Osteoblast (primary cell): ENCODE measurements at regions not wholly inside any gene's neighbourhood (a gene's known extent, or its start where the extent isn't known, plus 50 kb on each side); places are given as distances from the start of the nearest gene placed in this dataset.
A peak's percentile ranks its signal among the peaks of the same experiment; 100 is the strongest.

Experiments used
- DNase-seq: peaks from one replicate; pipeline ENCODE4 v3.0.0; 2011; ENCODE audit warnings: low spot score, mixed read lengths; ENCODE audit not compliant: insufficient read length; ENCODE audit errors: missing footprints
- H2AFZ ChIP-seq: 2 replicates; pipeline ENCODE4 v1.6.0; 2011; ENCODE audit warnings: mild to moderate bottlenecking, low read length
- H3K27ac ChIP-seq: 2 replicates; pipeline ENCODE4 v1.5.1; 2011; ENCODE audit warnings: mild to moderate bottlenecking, low read depth, low read length, moderate library complexity
- H3K27me3 ChIP-seq: 2 replicates; pipeline ENCODE4 v1.6.0; 2012; ENCODE audit warnings: mild to moderate bottlenecking, control low read depth, inconsistent platforms, low read length, moderate library complexity; ENCODE audit not compliant: insufficient read depth
- H3K36me3 ChIP-seq: 2 replicates; pipeline ENCODE4 v1.5.1; 2011; ENCODE audit warnings: mild to moderate bottlenecking, low read length, control low read depth, moderate library complexity; ENCODE audit not compliant: insufficient read depth
- H3K4me1 ChIP-seq: 2 replicates; pipeline ENCODE4 v1.5.1; 2011; ENCODE audit warnings: mild to moderate bottlenecking, low read length, control low read depth, moderate library complexity; ENCODE audit not compliant: insufficient read depth
- H3K4me2 ChIP-seq: 2 replicates; pipeline ENCODE4 v1.6.0; 2011; ENCODE audit warnings: mild to moderate bottlenecking, low read length; ENCODE audit not compliant: insufficient read depth
- H3K4me3 ChIP-seq: fragments of 200-600 bp; sonication (generic); 3 replicates; pipeline ENCODE4 v1.5.1; 2012; ENCODE audit warnings: mild to moderate bottlenecking, low read length, inconsistent platforms; ENCODE audit not compliant: insufficient read depth
- H3K79me2 ChIP-seq: 2 replicates; pipeline ENCODE4 v1.6.0; 2012; ENCODE audit warnings: mild to moderate bottlenecking, low read length, control low read depth, inconsistent platforms; ENCODE audit not compliant: insufficient read depth
- H3K9me3 ChIP-seq: 2 replicates; pipeline ENCODE4 v1.5.1; 2011; ENCODE audit warnings: low read depth, low read length, control low read depth
- H4K20me1 ChIP-seq: 2 replicates; pipeline ENCODE4 v1.6.0; 2012; ENCODE audit warnings: mild to moderate bottlenecking, low read length, control low read depth; ENCODE audit not compliant: insufficient read depth
- TF ChIP-seq, protein P1 (sequence below): IDR thresholded peaks from 2 replicates; pipeline ENCODE4 v1.5.1; 2011; ENCODE audit warnings: mild to moderate bottlenecking, low read depth, low read length, moderate library complexity; ENCODE audit errors: extremely low read depth

DNA sequence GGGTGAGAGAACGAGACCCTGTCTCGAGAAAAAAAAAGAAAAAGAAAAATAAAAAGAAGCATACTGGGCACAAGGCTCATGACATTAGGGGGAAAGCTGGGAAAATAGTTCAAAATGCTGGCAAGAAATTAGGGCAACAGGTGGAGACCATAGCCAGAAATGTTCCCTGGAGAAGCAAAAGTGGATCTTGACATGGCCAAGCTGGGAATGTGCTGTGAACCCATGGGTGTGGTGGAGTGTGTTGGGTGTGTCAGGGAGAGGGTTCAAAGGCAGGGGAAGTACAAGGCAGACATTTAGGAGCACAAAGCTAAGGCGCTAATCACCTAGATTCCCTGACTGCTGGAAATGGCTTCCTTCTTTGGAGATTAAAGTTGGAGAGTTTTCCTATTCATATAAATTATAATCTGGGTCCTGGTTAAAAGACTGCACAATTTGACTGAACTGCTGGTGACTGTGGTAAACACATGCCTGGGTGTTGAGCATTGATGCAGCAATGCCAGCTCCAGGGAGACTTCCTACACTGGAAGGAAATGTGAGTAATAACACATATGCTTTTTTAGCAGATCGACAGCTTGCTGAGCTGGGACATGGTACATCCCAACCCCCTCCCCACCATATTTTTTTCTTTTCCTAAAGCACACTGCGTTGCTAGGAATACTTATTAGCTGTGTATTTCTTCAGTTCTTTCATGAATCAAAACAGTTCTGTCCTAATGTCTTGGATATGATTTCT, 70.1 kb upstream of the ARHGAP21 start:
- DNase-seq, result peak; percentile 79
- no peaks in the 10 kb centered on the region for H3K36me3 ChIP-seq
- no peaks in the 10 kb centered on the region for H3K27me3 ChIP-seq
- H3K27ac ChIP-seq, result no peak overlapping the region
- H3K4me1 ChIP-seq, result peaks cover 3% of the 10 kb centered on the region
- H3K9me3 ChIP-seq, result no peaks in the 10 kb centered on the region
- TF ChIP-seq, protein P1, sequence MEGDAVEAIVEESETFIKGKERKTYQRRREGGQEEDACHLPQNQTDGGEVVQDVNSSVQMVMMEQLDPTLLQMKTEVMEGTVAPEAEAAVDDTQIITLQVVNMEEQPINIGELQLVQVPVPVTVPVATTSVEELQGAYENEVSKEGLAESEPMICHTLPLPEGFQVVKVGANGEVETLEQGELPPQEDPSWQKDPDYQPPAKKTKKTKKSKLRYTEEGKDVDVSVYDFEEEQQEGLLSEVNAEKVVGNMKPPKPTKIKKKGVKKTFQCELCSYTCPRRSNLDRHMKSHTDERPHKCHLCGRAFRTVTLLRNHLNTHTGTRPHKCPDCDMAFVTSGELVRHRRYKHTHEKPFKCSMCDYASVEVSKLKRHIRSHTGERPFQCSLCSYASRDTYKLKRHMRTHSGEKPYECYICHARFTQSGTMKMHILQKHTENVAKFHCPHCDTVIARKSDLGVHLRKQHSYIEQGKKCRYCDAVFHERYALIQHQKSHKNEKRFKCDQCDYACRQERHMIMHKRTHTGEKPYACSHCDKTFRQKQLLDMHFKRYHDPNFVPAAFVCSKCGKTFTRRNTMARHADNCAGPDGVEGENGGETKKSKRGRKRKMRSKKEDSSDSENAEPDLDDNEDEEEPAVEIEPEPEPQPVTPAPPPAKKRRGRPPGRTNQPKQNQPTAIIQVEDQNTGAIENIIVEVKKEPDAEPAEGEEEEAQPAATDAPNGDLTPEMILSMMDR, result no peak
- H3K4me3 ChIP-seq, result no peak overlapping the region
- no peak overlapping the region for H2AFZ ChIP-seq
- H3K4me2 ChIP-seq, result no peak overlapping the region
- no peaks in the 10 kb centered on the region for H3K79me2 ChIP-seq
- H4K20me1 ChIP-seq, result no peaks in the 10 kb centered on the region

DNA sequence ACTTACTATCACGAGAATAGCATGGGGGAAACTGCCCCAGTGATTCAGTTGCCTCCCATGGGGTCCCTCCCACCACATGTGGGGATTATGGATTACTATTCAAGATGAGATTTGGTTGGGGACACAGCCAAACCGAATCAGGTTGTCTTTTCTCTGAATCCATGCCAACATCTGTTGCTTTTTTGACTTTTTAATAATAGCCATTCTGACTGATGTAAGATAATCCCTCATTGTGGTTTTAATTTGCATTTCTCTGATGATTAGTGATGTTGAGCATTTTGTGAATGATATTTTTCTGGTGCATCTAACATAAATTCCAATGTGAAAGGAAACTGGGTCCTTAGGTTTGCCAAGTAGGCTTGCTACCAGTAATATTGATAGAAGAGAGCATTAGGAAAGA, 69.0 kb upstream of the ARHGAP21 start:
- H3K27me3 ChIP-seq, result no peaks in the 10 kb centered on the region
- DNase-seq, result no peak
- H3K9me3 ChIP-seq, result no peaks in the 10 kb centered on the region
- H3K36me3 ChIP-seq, result no peaks in the 10 kb centered on the region
- H4K20me1 ChIP-seq, result no peaks in the 10 kb centered on the region
- no peak overlapping the region for H3K27ac ChIP-seq
- H3K4me2 ChIP-seq, result no peak overlapping the region
- no peaks in the 10 kb centered on the region for H3K79me2 ChIP-seq
- no peak overlapping the region for H3K4me3 ChIP-seq
- H3K4me1 ChIP-seq, result peaks cover 3% of the 10 kb centered on the region
- H2AFZ ChIP-seq, result no peak overlapping the region
- TF ChIP-seq, protein P1, result no peak

DNA sequence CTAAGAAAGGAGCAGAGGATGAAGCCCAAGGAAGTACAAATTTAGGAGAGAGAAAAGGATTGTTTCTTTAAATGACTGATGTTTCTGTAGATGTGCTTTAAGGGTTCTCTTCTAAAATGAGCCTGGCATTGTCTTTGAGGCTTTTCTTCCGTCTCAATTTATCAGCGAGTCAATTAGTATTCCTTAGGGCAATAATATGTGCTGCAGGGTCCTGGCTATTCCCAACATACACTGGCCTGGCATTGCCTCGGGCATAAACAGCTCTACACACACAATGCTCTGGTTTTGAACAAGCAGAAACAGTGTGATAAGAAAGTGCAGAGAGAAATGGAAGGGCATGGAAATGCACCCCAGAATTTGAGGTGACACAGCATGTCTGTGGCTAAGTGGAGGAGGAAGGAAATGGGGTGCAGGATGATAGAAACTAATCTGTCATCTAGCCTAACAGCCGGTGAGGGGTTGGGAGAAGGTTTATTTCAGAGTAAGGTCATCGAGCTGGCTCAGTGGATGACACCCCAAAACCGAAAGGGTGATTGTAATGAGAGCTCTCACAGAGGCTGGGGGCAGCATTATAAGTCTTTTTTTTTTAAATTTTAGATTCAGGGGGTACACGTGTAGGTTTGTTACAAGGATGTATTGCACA, 67.5 kb upstream of the ARHGAP21 start:
- TF ChIP-seq, protein P1, result no peak
- Histone ChIP-seq H3K36me3 (no peaks in the 10 kb centered on the region), H3K4me1 (peaks cover 3% of the 10 kb centered on the region), H3K27ac (no peak overlapping the region), H4K20me1 (no peaks in the 10 kb centered on the region), H3K9me3 (no peaks in the 10 kb centered on the region), H3K27me3 (no peaks in the 10 kb centered on the region), H2AFZ (peak overlapping the region; percentile 89), H3K4me2 (peak overlapping the region; percentile 43), H3K79me2 (no peaks in the 10 kb centered on the region), H3K4me3 (no peak overlapping the region)
- DNase-seq, result no peak

DNA sequence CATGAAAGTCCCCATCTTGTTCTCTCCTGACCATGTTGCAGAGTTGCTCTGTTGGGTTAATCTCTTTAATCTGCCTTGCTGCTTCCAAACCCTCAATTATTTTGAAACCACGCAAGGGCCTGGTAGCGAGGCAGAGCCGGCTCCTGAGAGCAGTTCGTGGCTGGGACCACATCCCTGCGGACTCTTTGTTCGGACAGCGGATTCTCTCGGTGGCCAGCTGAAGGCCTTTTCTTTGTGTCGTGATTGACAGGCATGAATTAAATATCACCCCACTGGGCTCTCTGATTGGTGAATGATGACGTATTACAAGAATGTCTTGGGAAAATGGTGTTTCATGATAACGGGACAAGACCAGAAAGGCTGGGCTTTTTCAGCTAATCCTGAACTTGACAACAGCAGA, 66.9 kb upstream of the ARHGAP21 start:
- H3K79me2 ChIP-seq, result no peaks in the 10 kb centered on the region
- H3K9me3 ChIP-seq, result no peaks in the 10 kb centered on the region
- peaks cover 3% of the 10 kb centered on the region for H3K4me1 ChIP-seq
- DNase-seq, result no peak
- H2AFZ ChIP-seq, result peak overlapping the region; percentile 89
- H4K20me1 ChIP-seq, result no peaks in the 10 kb centered on the region
- H3K36me3 ChIP-seq, result no peaks in the 10 kb centered on the region
- H3K4me3 ChIP-seq, result peak overlapping the region; percentile 25
- H3K27ac ChIP-seq, result no peak overlapping the region
- TF ChIP-seq, protein P1, result no peak
- no peaks in the 10 kb centered on the region for H3K27me3 ChIP-seq
- peak overlapping the region; percentile 43 for H3K4me2 ChIP-seq
